Smooth muscle cell (in vitro differentiated cells): ENCODE measurements at regions not wholly inside any gene's neighbourhood (a gene's known extent, or its start where the extent isn't known, plus 50 kb on each side); places are given as distances from the start of the nearest gene placed in this dataset.

Source experiments
- DNase-seq: peaks from one replicate; lab custom pipeline; 2025; ENCODE audit not compliant: unreplicated experiment; lab: John Stamatoyannopoulos, UW
- H2AFZ ChIP-seq: fragments of 200-600 bp; sonication (generic); 2 replicates; pipeline ENCODE4 v1.6.0; 2016; ENCODE audit warnings: antibody characterized with exemption, low read depth, mild to moderate bottlenecking
- H3F3A ChIP-seq: fragments of 200-600 bp; sonication (generic); 2 replicates; pipeline ENCODE4 v1.6.0; 2017; ENCODE audit warnings: antibody characterized with exemption, low read depth
- H3K27ac ChIP-seq: fragments of 200-600 bp; sonication (generic); 2 replicates; pipeline ENCODE4 v1.5.1; 2016; ENCODE audit warnings: low read depth, mild to moderate bottlenecking
- H3K27me3 ChIP-seq: fragments of 200-600 bp; sonication (generic); 2 replicates; pipeline ENCODE4 v1.6.1; 2016; ENCODE audit warnings: low read depth, mild to moderate bottlenecking
- H3K36me3 ChIP-seq: fragments of 200-600 bp; sonication (generic); 2 replicates; pipeline ENCODE4 v1.5.1; 2016; ENCODE audit warnings: low read depth
- H3K4me1 ChIP-seq: fragments of 200-600 bp; sonication (generic); 2 replicates; pipeline ENCODE4 v1.5.1; 2016; ENCODE audit warnings: low read depth
- H3K4me2 ChIP-seq: fragments of 200-600 bp; sonication (generic); 2 replicates; pipeline ENCODE4 v1.6.0; 2016; ENCODE audit warnings: mild to moderate bottlenecking
- H3K4me3 ChIP-seq: fragments of 200-600 bp; sonication (generic); 2 replicates; pipeline ENCODE4 v1.5.1; 2016; ENCODE audit warnings: mild to moderate bottlenecking
- H3K79me2 ChIP-seq: fragments of 200-600 bp; sonication (generic); 2 replicates; pipeline ENCODE4 v1.6.0; 2016; ENCODE audit warnings: low read depth, mild to moderate bottlenecking
- H3K9ac ChIP-seq: fragments of 200-600 bp; sonication (generic); 2 replicates; pipeline ENCODE4 v1.6.0; 2016; ENCODE audit warnings: low read depth
- H3K9me3 ChIP-seq: fragments of 200-600 bp; sonication (generic); replicated peaks from 2 replicates; pipeline ENCODE4 v1.5.1; 2016; ENCODE audit warnings: low read depth
- H4K20me1 ChIP-seq: fragments of 200-600 bp; sonication (generic); 2 replicates; pipeline ENCODE4 v1.6.0; 2016; ENCODE audit warnings: low read depth
- WGBS: methylation state at CpG from one replicate; pipeline ENCODE4 v1.1.7; 2016; ENCODE audit warnings: low lambda C conversion rate; 5-methylcytosine and 5-hydroxymethylcytosine counted together
- TF ChIP-seq, protein P1 (sequence below): fragments of 200-600 bp; sonication (generic); IDR thresholded peaks from 2 replicates; pipeline ENCODE4 v1.5.1; 2017; ENCODE audit warnings: borderline replicate concordance, mild to moderate bottlenecking, antibody characterized with exemption; ENCODE audit not compliant: insufficient read depth, poor library complexity, severe bottlenecking

DNA sequence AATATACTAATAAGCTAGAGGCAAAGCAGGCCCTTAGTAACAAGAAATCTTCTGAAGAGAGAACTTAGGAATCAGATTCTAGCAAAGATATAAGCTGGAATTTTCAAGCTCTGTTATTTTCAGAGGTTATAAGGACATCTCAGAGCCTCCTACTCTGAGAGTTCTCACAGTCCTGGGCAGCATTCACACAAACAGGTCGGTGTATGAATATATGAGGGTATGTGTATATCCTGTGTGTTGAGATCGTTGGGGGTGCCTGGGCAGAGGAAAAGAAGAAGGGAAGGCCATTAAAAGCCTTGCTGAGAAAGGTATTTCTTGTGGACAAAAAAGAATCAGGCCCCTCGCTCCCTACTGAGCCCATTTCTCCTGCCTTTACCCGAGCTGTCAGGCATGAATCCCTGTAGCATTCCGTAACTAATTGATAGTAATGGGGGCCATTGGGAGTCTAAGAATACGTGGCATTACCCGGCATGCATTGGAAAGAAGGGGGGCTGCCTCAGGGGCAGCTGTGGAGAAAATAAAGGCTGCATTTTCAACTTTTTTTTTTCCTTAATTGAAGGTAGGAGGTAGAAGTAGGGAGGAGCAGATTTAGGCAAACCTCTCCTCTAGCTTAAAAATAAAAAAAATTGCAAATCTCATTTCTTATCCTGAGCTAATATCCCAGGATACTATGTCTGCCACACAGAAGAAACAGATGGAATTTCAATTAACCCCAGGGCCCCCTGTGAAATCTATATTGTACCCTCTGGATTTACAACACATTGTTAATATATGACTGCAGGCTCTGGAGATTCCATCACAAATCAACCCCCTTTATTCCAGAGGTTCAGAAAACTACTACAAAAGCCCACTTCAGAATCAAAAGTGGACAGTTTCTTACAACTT lies 103.8 kb downstream of the GTPBP8 start:
- H3K4me3 ChIP-seq, result no peak overlapping the region
- no peak overlapping the region for H3K9ac ChIP-seq
- no peaks in the 10 kb centered on the region for H3K79me2 ChIP-seq
- peaks cover 37% of the 10 kb centered on the region for H3K4me1 ChIP-seq
- no peaks in the 10 kb centered on the region for H3K27me3 ChIP-seq
- TF ChIP-seq, protein P1, sequence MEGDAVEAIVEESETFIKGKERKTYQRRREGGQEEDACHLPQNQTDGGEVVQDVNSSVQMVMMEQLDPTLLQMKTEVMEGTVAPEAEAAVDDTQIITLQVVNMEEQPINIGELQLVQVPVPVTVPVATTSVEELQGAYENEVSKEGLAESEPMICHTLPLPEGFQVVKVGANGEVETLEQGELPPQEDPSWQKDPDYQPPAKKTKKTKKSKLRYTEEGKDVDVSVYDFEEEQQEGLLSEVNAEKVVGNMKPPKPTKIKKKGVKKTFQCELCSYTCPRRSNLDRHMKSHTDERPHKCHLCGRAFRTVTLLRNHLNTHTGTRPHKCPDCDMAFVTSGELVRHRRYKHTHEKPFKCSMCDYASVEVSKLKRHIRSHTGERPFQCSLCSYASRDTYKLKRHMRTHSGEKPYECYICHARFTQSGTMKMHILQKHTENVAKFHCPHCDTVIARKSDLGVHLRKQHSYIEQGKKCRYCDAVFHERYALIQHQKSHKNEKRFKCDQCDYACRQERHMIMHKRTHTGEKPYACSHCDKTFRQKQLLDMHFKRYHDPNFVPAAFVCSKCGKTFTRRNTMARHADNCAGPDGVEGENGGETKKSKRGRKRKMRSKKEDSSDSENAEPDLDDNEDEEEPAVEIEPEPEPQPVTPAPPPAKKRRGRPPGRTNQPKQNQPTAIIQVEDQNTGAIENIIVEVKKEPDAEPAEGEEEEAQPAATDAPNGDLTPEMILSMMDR, result no peak
- H3K27ac ChIP-seq, result no peak overlapping the region
- H3K9me3 ChIP-seq, result no peaks in the 10 kb centered on the region
- no peaks in the 10 kb centered on the region for H4K20me1 ChIP-seq
- no peaks in the 10 kb centered on the region for H3F3A ChIP-seq
- no peak overlapping the region for H3K4me2 ChIP-seq
- 71% methylated on average over 7 of the region's 7 CpGs for WGBS
- H3K36me3 ChIP-seq, result no peaks in the 10 kb centered on the region
- no peak for DNase-seq
- H2AFZ ChIP-seq, result no peak overlapping the region

DNA sequence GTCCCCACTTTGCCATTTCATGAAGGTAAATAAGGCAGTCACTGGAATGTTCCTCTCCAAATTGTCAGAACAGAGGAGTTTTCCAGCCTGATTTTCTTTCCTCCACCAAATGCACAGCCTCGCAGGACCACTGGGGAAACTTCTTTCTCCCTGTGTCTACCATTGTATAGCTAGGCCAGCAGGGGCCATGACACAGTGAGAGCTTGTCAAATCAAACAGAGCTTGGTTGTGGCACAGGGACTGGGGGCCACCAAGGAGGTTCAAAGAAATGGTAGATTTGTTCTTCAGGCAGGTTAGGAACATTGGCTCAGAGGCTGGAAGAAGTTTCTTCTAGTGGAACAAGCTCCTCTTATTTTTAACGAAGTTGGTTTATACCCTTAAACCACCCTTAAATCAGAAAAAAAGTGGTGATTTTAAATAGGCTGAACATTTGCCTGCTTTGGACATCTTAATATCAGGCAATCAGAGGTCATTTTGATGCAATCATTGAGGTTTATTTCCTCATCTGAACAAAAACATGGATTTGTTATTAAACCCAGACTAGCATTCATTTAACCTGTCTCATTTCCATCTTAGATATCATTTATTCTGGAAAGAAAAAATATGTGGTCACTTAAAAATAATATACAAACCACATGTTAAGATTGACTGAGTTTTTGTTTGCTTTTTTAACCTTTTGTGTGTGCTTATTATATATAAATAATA lies 105.6 kb downstream of the GTPBP8 start:
- Histone ChIP-seq H3K9ac (no peak overlapping the region), H3K79me2 (no peaks in the 10 kb centered on the region), H3K27me3 (no peaks in the 10 kb centered on the region), H3K27ac (no peak overlapping the region), H3K4me3 (no peak overlapping the region), H3K36me3 (no peaks in the 10 kb centered on the region), H2AFZ (no peak overlapping the region), H4K20me1 (no peaks in the 10 kb centered on the region), H3F3A (no peaks in the 10 kb centered on the region), H3K9me3 (no peaks in the 10 kb centered on the region), H3K4me1 (peaks cover 37% of the 10 kb centered on the region), H3K4me2 (no peak overlapping the region)
- 90% methylated on average over 2 of the region's 2 CpGs for WGBS
- TF ChIP-seq, protein P1, result no peak
- no peak for DNase-seq

DNA sequence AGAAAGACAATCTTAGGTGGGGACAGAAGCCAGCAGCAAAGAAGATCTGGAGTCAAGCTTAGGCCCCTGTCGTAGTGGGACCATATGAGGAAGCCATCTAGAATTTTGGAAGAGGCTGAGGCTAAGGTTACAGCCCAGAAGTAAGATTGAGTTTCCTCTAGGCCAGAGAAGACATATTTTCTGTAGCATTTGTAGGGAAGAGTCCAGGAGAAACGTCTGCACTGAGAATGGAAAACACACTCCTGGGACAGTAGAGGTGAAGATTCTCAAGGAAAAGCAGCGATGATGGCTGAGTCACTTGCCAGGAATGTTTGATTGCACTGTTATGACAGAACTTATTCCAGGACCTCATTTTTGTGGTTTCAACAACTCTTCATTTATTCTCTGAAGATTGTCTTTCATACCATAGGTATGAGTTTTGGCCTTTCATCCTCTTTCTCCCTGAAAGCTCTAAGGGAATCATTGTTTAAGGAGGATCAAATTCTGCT lies 107.2 kb downstream of the GTPBP8 start:
- TF ChIP-seq, protein P1, result no peak
- Histone ChIP-seq H3K9me3 (no peaks in the 10 kb centered on the region), H3K9ac (no peak overlapping the region), H3K4me3 (no peak overlapping the region), H3F3A (no peaks in the 10 kb centered on the region), H3K27me3 (no peaks in the 10 kb centered on the region), H3K4me1 (peaks cover 37% of the 10 kb centered on the region), H4K20me1 (no peaks in the 10 kb centered on the region), H3K27ac (peak overlapping the region; percentile 74), H3K36me3 (no peaks in the 10 kb centered on the region), H3K79me2 (no peaks in the 10 kb centered on the region), H2AFZ (no peak overlapping the region), H3K4me2 (no peak overlapping the region)
- DNase-seq, result no peak
- WGBS, result 53% methylated on average over 3 of the region's 3 CpGs
